Activated CD4-positive, alpha-beta memory T cell treated with anti-CD3 and anti-CD28 coated beads, Interleukin-2, amount 10 ng/mL, durations not matched to agents 7 days and 5 days (primary cell): ENCODE measurements at regions not wholly inside any gene's neighbourhood (a gene's known extent, or its start where the extent isn't known, plus 50 kb on each side); places are given as distances from the start of the nearest gene placed in this dataset.

Experiments used
- CTCF ChIA-PET: fragments of 350-600 bp; sonication (Branson Sonifier 250); formaldehyde crosslinking; loops from one replicate; lab custom pipeline; 2021; ENCODE audit warnings: antibody characterized with exemption, inconsistent platforms; lab: Charles Lee
- POLR2A ChIA-PET: fragments of 350-600 bp; sonication (Branson Sonifier 250); formaldehyde crosslinking; loops from one replicate; lab custom pipeline; 2021; ENCODE audit warnings: antibody characterized with exemption; lab: Charles Lee
- DNase-seq: peaks from one replicate; pipeline ENCODE4 v3.0.0-alpha.2; 2020
- H3K27ac Mint-ChIP-seq: one replicate; pipeline ENCODE4 v1.8.0; 2021; ENCODE audit warnings: mild to moderate bottlenecking, mixed read lengths
- H3K27me3 Mint-ChIP-seq: one replicate; pipeline ENCODE4 v1.8.0; 2021; ENCODE audit warnings: mixed read lengths
- H3K36me3 Mint-ChIP-seq: one replicate; pipeline ENCODE4 v1.8.0; 2021; ENCODE audit warnings: low read depth, mixed read lengths
- H3K4me1 Mint-ChIP-seq: one replicate; pipeline ENCODE4 v1.8.0; 2021; ENCODE audit warnings: mixed read lengths
- H3K4me3 Mint-ChIP-seq: one replicate; pipeline ENCODE4 v1.8.0; 2021; ENCODE audit warnings: mild to moderate bottlenecking, mixed read lengths
- H3K9me3 Mint-ChIP-seq: one replicate; pipeline ENCODE4 v1.8.0; 2021; ENCODE audit warnings: mixed read lengths

DNA sequence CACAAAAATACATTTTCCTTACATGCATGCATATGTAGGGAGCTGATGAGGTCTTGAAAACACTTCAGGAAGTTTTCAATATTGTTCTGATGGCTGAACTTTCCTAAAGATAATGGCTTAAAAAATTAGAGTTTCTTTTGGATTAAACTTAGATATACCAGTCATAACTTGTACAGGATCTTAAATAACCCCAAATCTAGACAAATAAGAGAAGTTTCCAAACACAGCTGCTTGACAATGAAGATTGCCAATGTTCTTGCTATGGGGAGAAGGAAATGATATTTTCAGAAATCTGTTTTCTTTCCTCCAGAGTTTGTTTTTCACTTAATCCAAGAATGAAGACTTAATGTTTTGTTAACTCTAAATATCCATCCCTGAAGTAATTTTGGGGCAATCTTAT is 54.6 kb upstream of the SPTBN1 start:
- Mint-ChIP-seq H3K4me1 (peaks cover 3% of the 10 kb centered on the region), H3K27ac (no peak overlapping the region), H3K9me3 (no peaks in the 10 kb centered on the region), H3K36me3 (no peaks in the 10 kb centered on the region), H3K4me3 (no peak overlapping the region), H3K27me3 (no peaks in the 10 kb centered on the region)
- CTCF ChIA-PET = interaction anchor here (1.1 kb wide), 1 partner anchor 264 kb away, joined by 3 read pairs; no protein-coding TSS in a partner anchor
- POLR2A ChIA-PET = no interaction called here
- DNase-seq = no peak

DNA sequence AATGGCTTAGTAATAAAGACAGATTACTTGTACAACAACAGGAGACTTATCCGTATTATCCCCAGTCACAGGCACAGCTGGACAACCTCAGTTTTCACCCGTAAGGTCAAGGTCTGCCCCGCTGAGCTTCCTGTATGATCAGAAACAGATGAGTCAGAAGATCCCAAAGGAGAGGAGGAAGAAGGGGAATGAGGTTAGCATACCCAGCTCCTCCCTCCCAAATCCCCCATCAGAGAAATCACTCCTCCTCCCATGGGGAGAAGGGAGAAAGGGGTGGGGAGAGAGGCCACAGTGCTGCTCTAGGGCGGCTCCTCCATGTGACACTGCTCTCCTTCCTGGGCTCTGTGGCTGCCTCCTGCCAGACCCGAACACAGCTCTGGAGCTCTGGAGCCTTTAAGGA is 53.8 kb upstream of the SPTBN1 start:
- H3K36me3 Mint-ChIP-seq = no peaks in the 10 kb centered on the region
- H3K27ac Mint-ChIP-seq = no peak overlapping the region
- no peaks in the 10 kb centered on the region for H3K9me3 Mint-ChIP-seq
- H3K4me1 Mint-ChIP-seq = peaks cover 3% of the 10 kb centered on the region
- ChIA-PET CTCF (interaction anchor here (0.5 kb wide), 1 partner anchor 453 kb away, joined by 4 read pairs; no protein-coding TSS in a partner anchor), POLR2A (no interaction called here)
- H3K27me3 Mint-ChIP-seq = peaks cover 4% of the 10 kb centered on the region
- DNase-seq = no peak
- no peak overlapping the region for H3K4me3 Mint-ChIP-seq

DNA sequence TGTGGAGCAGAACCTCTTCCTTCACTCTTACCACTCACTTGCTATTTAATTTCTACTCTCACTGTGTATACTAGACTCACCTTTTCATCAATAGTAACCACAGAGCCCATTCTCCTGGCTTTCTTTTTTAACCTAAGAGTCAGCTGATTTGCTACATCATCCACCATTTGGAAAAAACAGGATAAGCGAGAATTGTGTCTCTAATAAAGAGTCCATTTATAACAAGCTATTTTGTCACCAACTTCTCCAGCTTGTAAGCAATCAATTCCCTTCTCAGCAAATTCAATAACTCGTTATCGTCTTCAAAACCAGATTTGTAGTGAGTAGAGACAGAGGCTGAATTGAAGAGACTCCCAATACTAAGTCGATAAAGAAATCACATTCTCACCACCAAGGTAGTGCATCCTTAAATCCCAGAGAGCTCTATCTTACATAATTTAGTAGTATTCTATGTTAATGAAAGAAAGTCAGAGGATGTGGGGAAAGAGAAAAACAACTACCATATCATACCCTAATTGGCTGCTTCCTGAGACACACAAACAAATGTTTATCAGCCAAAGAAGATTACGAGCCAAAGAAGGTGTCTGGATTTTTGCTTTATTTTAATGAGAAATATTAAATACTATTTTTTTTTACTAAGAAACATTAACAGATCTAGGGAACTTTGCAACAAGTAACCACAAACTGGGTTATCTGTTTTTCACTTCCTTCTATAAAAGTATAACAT is 52.5 kb upstream of the SPTBN1 start:
- CTCF ChIA-PET = no interaction called here

DNA sequence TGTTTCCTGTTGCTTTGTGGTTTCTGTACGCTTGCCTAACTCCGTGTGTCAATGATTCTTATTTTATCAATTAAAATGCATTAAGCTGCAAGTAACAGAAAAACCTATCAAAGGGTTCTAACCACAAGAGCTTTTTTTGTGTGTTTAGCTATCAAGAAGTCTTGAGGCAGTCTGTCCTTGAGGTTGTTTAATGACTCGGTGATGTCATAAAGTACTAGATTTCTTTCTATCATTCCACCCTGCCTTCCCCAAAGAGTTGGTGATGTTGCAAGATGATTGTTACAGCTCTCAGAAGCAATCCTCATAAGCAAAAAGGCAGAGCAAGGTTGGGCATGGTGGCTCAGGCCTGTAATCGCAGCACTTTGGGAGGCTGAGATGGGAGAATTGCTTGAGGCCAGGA is 51.9 kb upstream of the SPTBN1 start:
- no peak for DNase-seq
- H3K27ac Mint-ChIP-seq = no peak overlapping the region
- peaks cover 3% of the 10 kb centered on the region for H3K4me1 Mint-ChIP-seq
- no peaks in the 10 kb centered on the region for H3K36me3 Mint-ChIP-seq
- ChIA-PET POLR2A (no interaction called here), CTCF (no interaction called here)
- no peaks in the 10 kb centered on the region for H3K9me3 Mint-ChIP-seq
- H3K27me3 Mint-ChIP-seq = peaks cover 9% of the 10 kb centered on the region
- H3K4me3 Mint-ChIP-seq = no peak overlapping the region

More for the DNA sequence above, 52.5 kb upstream of the SPTBN1 start:
- POLR2A ChIA-PET = no interaction called here
- Mint-ChIP-seq H3K4me1 (peaks cover 3% of the 10 kb centered on the region), H3K27ac (no peak overlapping the region), H3K36me3 (no peaks in the 10 kb centered on the region), H3K4me3 (no peak overlapping the region), H3K9me3 (no peaks in the 10 kb centered on the region), H3K27me3 (peaks cover 9% of the 10 kb centered on the region)
- DNase-seq = no peak

DNA sequence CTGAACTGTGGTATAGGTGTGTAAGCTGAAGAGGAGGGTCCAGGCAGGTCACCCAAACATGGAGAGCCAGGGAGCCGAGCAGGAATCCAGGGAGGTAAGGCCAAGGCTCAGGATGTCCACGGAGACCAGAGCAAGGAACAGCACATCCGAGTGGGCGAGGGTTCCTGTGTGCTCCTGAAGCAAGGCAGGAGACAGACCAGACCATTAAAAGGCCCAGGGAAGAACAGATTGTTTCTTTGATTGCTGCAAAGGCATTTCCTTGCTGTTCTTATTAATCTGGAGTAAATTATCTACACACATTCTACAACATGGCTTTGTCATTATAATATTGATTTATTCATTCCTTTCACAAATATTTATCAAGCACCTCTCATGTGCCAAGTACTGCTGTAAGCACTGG is 50.1 kb upstream of the SPTBN1 start:
- no peak for DNase-seq
- no peaks in the 10 kb centered on the region for H3K36me3 Mint-ChIP-seq
- H3K9me3 Mint-ChIP-seq = no peaks in the 10 kb centered on the region
- ChIA-PET CTCF (no interaction called here), POLR2A (no interaction called here)
- H3K27me3 Mint-ChIP-seq = peaks cover 9% of the 10 kb centered on the region
- no peak overlapping the region for H3K27ac Mint-ChIP-seq
- H3K4me3 Mint-ChIP-seq = no peak overlapping the region
- peaks cover 3% of the 10 kb centered on the region for H3K4me1 Mint-ChIP-seq
